ENCODE measurements at regions not wholly inside any gene's neighbourhood (a gene's known extent, or its start where the extent isn't known, plus 50 kb on each side); places are given as distances from the start of the nearest gene placed in this dataset.

- TF ChIP-seq EP300 (IDR thresholded peaks at IDR 0.05; ENCODE audit: borderline replicate concordance) (peak; percentile 97), TAF1 (IDR thresholded peaks at IDR 0.05; ENCODE audit: low read depth) (no peak)
These were observed 56.4 kb upstream of the CAV2 start for GRCh38 chr7:116443101-116443523.

Measured in Ishikawa (cell line).